Epidermal melanocyte (primary cell): ENCODE measurements at regions not wholly inside any gene's neighbourhood (a gene's known extent, or its start where the extent isn't known, plus 50 kb on each side); places are given as distances from the start of the nearest gene placed in this dataset.
A peak's percentile ranks its signal among the peaks of the same experiment; 100 is the strongest.
"Not testable (repeated sequence)": the region's sequence is repeated elsewhere in the genome, so short reads cannot be mapped to it uniquely, and the experiment has no call there.

ENCODE experiments used
- DNase-seq: peaks from one replicate; pipeline ENCODE4 v3.0.0; 2011; ENCODE audit warnings: low spot score; ENCODE audit not compliant: insufficient read length

DNA sequence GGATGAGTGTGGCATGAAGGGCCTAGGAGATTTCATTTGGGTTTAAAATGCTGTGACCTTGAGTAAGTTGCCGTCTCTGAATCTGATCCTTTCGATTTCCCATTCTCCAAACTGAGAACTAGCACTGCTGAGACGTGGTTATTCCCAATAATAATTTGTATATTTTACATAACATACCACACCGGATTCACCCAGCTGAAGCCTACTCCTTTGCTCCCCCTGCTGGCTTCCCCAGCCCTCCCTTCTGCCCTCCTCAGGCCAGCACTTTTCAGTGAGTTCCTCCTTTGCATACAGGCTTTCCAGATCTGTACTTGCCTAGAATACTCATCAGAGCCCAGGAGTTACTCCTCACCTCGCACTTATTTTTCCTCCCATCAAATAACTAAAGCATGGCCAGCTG, 255.1 kb downstream of the OR4F29 start:
- DNase-seq: not testable (repeated sequence)

DNA sequence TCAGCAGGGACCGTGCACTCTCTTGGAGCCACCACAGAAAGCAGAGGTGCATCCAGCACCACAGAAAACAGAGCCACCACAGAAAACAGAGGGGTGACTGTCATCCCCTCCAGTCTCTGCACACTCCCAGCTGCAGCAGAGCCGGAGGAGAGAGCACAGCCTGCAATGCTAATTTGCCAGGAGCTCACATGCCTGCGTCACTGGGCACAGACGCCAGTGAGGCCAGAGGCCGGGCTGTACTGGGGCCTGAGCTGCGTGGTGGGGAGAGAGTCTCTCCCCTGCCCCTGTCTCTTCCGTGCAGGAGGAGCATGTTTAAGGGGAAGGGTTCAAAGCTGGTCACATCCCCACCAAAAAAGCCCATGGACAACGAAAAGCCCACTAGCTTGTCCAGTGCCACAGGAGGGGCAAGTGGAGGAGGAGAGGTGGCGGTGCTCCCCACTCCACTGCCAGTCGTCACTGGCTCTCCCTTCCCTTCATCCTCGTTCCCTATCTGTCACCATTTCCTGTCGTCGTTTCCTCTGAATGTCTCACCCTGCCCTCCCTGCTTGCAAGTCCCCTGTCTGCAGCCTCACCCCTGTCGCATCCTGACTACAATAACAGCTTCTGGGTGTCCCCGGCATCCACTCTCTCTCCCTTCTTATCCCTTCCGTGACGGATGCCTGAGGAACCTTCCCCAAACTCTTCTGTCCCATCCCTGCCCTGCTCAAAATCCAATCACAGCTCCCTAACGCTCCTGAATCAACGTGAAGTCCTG, 260.0 kb downstream of the OR4F29 start:
- peak; percentile 33 for DNase-seq

DNA sequence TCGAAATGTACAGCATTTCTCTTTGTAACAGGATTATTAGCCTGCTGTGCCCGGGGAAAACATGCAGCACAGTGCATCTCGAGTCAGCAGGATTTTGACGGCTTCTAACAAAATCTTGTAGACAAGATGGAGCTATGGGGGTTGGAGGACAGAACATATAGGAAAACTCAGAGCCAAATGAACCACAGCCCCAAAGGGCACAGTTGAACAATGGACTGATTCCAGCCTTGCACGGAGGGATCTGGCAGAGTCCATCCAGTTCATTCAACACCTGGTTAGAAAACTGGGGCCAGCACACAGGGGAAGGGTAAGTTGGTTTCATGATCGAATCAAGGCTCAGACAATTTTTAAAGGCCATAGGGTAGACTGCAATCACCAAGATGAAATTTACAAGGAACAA, 260.8 kb downstream of the OR4F29 start:
- not testable (repeated sequence) for DNase-seq

DNA sequence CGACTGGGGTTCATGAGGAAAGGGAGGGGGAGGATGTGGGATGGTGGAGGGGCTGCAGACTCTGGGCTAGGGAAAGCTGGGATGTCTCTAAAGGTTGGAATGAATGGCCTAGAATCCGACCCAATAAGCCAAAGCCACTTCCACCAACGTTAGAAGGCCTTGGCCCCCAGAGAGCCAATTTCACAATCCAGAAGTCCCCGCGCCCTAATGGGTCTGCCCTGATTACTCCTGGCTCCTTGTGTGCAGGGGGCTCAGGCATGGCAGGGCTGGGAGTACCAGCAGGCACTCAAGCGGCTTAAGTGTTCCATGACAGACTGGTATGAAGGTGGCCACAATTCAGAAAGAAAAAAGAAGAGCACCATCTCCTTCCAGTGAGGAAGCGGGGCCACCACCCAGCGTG, 261.6 kb downstream of the OR4F29 start:
- DNase-seq: not testable (repeated sequence)

DNA sequence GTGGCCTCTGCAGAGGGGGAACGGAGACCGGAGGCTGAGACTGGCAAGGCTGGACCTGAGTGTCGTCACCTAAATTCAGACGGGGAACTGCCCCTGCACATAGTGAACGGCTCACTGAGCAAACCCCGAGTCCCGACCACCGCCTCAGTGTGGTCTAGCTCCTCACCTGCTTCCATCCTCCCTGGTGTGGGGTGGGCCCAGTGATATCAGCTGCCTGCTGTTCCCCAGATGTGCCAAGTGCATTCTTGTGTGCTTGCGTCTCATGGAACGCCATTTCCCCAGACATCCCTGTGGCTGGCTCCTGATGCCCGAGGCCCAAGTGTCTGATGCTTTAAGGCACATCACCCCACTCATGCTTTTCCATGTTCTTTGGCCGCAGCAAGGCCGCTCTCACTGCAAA, 262.2 kb downstream of the OR4F29 start:
- not testable (repeated sequence) for DNase-seq

DNA sequence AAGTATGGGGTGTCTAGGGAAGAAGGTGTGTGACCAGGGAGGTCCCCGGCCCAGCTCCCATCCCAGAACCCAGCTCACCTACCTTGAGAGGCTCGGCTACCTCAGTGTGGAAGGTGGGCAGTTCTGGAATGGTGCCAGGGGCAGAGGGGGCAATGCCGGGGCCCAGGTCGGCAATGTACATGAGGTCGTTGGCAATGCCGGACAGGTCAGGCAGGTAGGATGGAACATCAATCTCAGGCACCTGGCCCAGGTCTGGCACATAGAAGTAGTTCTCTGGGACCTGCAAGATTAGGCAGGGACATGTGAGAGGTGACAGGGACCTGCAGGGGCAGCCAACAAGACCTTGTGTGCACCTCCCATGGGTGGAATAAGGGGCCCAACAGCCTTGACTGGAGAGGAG, 264.2 kb downstream of the OR4F29 start:
- not testable (repeated sequence) for DNase-seq

DNA sequence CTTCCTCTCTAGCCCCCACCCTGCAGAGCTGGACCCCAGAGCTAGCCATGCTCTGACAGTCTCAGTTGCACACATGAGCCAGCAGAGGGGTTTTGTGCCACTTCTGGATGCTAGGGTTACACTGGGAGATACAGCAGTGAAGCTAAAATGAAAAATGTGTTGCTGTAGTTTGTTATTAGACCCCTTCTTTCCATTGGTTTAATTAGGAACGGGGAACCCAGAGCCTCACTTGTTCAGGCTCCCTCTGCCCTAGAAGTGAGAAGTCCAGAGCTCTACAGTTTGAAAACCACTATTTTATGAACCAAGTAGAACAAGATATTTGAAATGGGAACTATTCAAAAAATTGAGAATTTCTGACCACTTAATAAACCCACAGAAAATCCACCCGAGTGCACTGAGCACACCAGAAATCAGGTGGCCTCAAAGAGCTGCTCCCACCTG, 264.8 kb downstream of the OR4F29 start:
- not testable (repeated sequence) for DNase-seq

DNA sequence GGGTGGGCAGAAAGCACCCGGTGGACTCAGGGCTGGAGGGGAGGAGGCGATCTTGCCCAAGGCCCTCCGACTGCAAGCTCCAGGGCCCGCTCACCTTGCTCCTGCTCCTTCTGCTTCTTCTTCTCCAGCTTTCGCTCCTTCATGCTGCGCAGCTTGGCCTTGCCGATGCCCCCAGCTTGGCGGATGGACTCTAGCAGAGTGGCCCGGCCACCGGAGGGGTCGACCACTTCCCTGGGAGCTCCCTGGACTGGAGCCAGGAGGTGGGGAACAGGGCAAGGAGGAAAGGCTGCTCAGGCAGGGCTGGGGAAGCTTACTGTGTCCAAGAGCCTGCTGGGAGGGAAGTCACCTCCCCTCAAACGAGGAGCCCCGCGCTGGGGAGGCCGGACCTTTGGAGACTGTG, 265.3 kb downstream of the OR4F29 start:
- not testable (repeated sequence) for DNase-seq

DNA sequence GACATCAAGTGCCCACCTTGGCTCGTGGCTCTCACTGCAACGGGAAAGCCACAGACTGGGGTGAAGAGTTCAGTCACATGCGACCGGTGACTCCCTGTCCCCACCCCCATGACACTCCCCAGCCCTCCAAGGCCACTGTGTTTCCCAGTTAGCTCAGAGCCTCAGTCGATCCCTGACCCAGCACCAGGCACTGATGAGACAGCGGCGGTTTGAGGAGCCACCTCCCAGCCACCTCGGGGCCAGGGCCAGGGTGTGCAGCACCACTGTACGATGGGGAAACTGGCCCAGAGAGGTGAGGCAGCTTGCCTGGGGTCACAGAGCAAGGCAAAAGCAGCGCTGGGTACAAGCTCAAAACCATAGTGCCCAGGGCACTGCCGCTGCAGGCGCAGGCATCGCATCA, 266.0 kb downstream of the OR4F29 start:
- not testable (repeated sequence) for DNase-seq

DNA sequence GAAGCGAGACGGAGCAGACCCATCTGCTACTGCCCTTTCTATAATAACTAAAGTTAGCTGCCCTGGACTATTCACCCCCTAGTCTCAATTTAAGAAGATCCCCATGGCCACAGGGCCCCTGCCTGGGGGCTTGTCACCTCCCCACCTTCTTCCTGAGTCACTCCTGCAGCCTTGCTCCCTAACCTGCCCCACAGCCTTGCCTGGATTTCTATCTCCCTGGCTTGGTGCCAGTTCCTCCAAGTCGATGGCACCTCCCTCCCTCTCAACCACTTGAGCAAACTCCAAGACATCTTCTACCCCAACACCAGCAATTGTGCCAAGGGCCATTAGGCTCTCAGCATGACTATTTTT, 267.2 kb downstream of the OR4F29 start:
- not testable (repeated sequence) for DNase-seq

DNA sequence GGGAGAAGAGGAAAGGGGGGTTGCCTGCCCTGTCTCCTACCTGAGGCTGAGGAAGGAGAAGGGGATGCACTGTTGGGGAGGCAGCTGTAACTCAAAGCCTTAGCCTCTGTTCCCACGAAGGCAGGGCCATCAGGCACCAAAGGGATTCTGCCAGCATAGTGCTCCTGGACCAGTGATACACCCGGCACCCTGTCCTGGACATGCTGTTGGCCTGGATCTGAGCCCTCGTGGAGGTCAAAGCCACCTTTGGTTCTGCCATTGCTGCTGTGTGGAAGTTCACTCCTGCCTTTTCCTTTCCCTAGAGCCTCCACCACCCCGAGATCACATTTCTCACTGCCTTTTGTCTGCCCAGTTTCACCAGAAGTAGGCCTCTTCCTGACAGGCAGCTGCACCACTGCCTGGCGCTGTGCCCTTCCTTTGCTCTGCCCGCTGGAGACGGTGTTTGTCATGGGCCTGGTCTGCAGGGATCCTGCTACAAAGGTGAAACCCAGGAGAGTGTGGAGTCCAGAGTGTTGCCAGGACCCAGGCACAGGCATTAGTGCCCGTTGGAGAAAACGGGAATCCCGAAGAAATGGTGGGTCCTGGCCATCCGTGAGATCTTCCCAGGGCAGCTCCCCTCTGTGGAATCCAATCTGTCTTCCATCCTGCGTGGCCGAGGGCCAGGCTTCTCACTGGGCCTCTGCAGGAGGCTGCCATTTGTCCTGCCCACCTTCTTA, 267.7 kb downstream of the OR4F29 start:
- not testable (repeated sequence) for DNase-seq

DNA sequence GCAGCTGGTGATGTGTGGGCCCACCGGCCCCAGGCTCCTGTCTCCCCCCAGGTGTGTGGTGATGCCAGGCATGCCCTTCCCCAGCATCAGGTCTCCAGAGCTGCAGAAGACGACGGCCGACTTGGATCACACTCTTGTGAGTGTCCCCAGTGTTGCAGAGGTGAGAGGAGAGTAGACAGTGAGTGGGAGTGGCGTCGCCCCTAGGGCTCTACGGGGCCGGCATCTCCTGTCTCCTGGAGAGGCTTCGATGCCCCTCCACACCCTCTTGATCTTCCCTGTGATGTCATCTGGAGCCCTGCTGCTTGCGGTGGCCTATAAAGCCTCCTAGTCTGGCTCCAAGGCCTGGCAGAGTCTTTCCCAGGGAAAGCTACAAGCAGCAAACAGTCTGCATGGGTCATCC, 268.4 kb downstream of the OR4F29 start:
- not testable (repeated sequence) for DNase-seq

DNA sequence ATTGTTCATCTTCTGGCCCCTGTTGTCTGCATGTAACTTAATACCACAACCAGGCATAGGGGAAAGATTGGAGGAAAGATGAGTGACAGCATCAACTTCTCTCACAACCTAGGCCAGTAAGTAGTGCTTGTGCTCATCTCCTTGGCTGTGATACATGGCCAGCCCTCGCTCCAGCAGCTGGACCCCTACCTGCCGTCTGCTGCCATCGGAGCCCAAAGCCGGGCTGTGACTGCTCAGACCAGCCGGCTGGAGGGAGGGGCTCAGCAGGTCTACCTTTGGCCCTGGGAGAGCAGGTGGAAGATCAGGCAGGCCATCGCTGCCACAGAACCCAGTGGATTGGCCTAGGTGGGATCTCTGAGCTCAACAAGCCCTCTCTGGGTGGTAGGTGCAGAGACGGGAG, 268.8 kb downstream of the OR4F29 start:
- not testable (repeated sequence) for DNase-seq

DNA sequence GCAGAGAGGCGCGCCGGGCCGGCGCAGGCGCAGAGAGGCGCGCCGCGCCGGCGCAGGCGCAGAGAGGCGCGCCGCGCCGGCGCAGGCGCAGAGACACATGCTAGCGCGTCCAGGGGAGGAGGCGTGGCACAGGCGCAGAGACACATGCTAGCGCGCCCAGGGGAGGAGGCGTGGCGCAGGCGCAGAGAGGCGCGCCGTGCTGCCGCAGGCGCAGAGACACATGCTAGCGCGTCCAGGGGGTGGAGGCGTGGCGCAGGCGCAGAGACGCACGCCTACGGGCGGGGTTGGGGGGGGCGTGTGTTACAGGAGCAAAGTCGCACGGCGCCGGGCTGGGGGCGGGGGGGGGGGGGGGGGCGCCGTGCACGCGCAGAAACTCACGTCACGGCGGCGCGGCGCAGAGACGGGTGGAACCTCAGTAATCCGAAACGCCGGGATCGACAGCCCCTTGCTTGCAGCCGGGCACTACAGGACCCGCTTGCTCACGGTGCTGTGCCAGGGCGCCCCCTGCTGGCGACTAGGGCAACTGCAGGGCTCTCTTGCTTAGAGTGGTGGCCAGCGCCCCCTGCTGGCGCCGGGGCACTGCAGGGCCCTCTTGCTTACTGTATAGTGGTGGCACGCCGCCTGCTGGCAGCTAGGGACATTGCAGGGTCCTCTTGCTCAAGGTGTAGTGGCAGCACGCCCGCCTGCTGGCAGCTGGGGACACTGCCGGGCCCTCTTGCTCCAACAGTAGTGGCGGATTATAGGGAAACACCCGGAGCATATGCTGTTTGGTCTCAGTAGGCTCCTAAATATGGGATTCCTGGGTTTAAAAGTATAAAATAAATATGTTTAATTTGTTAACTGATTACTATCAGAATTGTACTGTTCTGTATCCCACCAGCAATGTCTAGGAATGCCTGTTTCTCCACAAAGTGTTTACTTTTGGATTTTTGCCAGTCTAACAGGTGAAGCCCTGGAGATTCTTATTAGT, 269.9 kb downstream of the OR4F29 start:
- not testable (repeated sequence) for DNase-seq

DNA sequence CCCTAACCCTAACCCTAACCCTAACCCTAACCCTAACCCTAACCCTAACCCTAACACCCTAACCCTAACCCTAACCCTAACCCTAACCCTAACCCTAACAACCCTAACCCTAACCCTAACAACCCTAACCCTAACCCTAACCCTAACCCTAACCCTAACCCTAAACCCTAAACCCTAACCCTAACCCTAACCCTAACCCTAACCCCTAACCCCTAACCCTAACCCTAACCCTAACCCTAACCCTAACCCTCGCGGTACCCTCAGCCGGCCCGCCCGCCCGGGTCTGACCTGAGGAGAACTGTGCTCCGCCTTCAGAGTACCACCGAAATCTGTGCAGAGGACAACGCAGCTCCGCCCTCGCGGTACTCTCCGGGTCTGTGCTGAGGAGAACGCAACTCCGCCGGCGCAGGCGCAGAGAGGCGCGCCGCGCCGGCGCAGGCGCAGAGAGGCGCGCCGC, 270.7 kb downstream of the OR4F29 start:
- not testable (repeated sequence) for DNase-seq

DNA sequence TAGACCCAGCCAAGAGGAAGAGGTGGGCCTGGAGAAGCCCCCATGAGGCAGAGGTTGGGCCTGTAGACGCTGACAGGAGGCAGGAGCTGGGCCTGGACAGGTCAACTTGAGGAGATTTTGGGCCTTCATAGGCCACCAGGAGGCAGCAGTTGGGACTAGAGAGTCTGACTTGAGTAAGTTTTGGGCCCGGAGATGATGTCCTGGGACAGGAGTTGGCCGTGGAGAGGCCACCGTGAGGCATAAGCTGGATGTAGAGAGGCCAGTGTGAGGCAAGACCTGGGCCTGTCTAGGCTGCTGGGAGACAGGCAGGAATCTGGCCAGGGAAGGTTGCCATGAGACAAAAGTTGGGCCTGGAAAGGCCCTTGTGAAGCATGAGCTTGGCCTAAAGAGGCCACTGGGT, 312.6 kb downstream of the OR4F29 start:
- DNase-seq: not testable (repeated sequence)

DNA sequence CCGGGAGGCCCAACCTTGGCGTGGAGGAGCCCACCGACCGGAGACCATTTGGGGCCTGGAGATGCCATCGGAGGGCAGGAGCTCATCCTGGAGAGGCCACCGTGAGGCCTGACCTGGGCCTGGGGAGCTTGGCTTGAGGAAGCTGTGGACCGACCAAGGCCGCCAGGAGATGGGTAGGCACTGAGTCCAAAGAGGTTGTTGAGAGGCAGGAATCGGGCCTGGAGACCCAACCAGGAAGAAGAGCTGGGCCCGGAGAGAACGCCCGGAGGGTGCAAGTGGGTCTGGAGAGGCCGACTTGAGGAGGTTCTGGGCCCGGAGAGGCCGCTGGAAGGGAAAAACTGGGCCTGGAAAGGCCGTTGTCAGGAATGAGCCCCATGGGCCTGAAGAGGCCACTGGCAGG, 313.8 kb downstream of the OR4F29 start:
- DNase-seq: not testable (repeated sequence)

DNA sequence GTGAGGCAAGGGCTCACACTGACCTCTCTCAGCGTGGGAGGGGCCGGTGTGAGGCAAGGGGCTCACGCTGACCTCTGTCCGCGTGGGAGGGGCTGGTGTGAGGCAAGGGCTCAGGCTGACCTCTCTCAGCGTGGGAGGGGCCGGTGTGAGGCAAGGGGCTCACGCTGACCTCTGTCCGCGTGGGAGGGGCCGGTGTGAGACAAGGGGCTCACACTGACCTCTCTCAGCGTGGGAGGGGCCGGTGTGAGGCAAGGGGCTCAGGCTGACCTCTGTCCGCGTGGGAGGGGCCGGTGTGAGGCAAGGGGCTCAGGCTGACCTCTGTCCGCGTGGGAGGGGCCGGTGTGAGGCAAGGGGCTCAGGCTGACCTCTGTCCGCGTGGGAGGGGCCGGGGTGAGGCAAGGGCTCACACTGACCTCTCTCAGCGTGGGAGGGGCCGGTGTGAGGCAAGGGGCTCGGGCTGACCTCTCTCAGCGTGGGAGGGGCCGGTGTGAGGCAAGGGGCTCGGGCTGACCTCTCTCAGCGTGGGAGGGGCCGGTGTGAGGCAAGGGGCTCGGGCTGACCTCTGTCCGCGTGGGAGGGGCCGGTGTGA, 315.0 kb downstream of the OR4F29 start:
- DNase-seq: not testable (repeated sequence)

DNA sequence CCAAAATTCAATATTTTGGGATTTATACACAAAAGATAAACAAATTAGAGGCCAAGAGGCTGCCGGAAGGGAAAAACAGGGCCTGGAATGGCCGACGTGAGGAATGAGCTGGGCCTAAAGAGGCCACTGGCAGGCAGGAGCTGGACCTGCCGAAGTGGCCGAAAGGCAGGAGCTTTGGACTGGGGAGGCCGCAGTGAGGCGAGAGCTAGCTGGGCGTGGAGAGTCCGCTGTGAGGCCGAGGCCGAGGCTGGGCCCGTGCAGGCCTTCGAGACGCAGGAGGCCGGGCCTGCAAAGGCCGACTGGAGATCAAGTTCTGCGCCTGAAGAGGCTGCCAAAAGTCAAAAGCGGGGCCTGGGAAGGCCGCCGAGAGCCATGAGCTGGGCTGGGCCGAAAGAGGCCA, 316.5 kb downstream of the OR4F29 start:
- not testable (repeated sequence) for DNase-seq

DNA sequence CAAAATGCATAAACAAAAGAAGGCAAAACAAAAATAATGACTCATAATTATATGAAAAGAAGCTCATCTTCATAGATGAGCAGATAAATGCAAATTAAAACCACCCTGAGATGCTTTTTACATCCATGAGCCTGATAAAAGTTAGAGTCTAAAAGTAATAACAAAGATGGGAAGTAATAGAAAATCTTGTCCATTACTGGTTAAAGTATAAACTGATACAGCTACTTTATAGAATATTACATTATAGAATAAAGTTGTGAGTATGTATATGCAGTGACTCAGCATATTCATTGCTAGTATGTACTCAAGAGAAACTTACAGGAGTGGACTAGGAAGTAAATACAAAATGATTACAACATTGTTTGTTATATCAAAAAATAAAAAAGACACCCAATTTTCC, 333.0 kb downstream of the OR4F29 start:
- DNase-seq: not testable (repeated sequence)

DNA sequence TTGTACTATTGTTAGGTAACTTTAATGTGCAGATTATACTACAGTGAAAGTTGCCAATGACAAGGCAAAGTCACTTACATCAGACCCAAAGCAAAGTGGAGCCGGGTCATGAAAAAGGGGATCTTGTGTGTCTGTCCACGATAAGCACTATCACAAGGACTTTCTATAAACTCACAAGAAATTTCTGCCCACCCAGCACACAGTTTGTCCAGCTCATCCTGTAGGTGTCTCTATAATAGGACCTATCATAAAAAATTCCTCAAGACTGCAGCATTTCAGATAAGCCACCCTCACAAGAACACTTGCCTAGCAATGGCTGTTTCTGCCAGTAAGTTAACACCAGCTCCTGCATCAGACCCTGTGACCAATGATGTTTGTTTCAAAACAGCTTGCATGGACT, 335.9 kb downstream of the OR4F29 start:
- not testable (repeated sequence) for DNase-seq
